Liver (tissue), 8 donors: ENCODE measurements at regions not wholly inside any gene's neighbourhood (a gene's known extent, or its start where the extent isn't known, plus 50 kb on each side); places are given as distances from the start of the nearest gene placed in this dataset.

Source experiments
- DNase-seq: peaks from one replicate; pipeline ENCODE4 v3.0.0-alpha.2; 2017; ENCODE audit warnings: low spot score
- H3K27ac ChIP-seq, 2 donors: one replicate each; pipeline ENCODE4 v1.7.0; 2013; ENCODE audit warnings: inconsistent platforms in 2 of 2, low read length in 2 of 2, control low read depth in 1 of 2, low read depth in 1 of 2, mild to moderate bottlenecking in 1 of 2
- H3K27me3 ChIP-seq, 4 donors: one replicate each; pipeline versions ENCODE4 v1.6.1 to v1.7.0; 2013; ENCODE audit warnings: low read length in 3 of 4, inconsistent platforms in 1 of 4, mild to moderate bottlenecking in 1 of 4, moderate library complexity in 1 of 4; ENCODE audit not compliant: control insufficient read depth in 4 of 4, insufficient read depth in 4 of 4
- H3K36me3 ChIP-seq, 4 donors: one replicate each; pipeline versions ENCODE4 v1.6.1 to v1.7.0; 2013; ENCODE audit warnings: low read length in 3 of 4, mild to moderate bottlenecking in 3 of 4, low read depth in 1 of 4, moderate library complexity in 1 of 4; ENCODE audit not compliant: control insufficient read depth in 4 of 4, insufficient read depth in 3 of 4
- H3K4me1 ChIP-seq, 4 donors: one replicate each; pipeline versions ENCODE4 v1.6.1 to v1.7.0; 2013; ENCODE audit warnings: low read length in 3 of 4, mild to moderate bottlenecking in 3 of 4, moderate library complexity in 1 of 4; ENCODE audit not compliant: control insufficient read depth in 4 of 4, insufficient read depth in 4 of 4
- H3K4me3 ChIP-seq, 3 donors: one replicate each; pipeline versions ENCODE4 v1.6.1 to v1.7.0; 2013; ENCODE audit warnings: low read length in 3 of 3, control low read depth in 1 of 3, low read depth in 1 of 3, mild to moderate bottlenecking in 1 of 3
- H3K9ac ChIP-seq, 2 donors: one replicate each; pipeline ENCODE4 v1.7.0; 2013; ENCODE audit warnings: low read length in 2 of 2, mild to moderate bottlenecking in 2 of 2, moderate library complexity in 2 of 2, control low read depth in 1 of 2, low read depth in 1 of 2
- H3K9me3 ChIP-seq, 4 donors: one replicate each; pipeline versions ENCODE4 v1.6.1 to v1.7.0; 2013; ENCODE audit warnings: low read length in 3 of 4; ENCODE audit not compliant: control insufficient read depth in 4 of 4
- ATF3 ChIP-seq: IDR thresholded peaks from 2 replicates; pipeline ENCODE4 v1.6.1; 2016; ENCODE audit warnings: antibody characterized with exemption
- CTCF ChIP-seq: fragments of 150-350 bp; IDR thresholded peaks from 2 replicates; pipeline ENCODE4 v1.5.1; 2017; ENCODE audit warnings: improper control_type of control experiment, low read depth, low read length; ENCODE audit not compliant: missing input control
- EGR1 ChIP-seq, 2 donors: IDR thresholded peaks; 2 replicates each; pipeline ENCODE4 v1.6.1; 2016 to 2018; ENCODE audit warnings: antibody characterized with exemption in 2 of 2, low read depth in 2 of 2
- FOXA1 ChIP-seq: IDR thresholded peaks from 2 replicates; pipeline ENCODE4 v1.6.1; 2016; ENCODE audit warnings: antibody characterized with exemption
- FOXA2 ChIP-seq: IDR thresholded peaks from 2 replicates; pipeline ENCODE4 v1.6.1; 2016; ENCODE audit warnings: antibody characterized with exemption
- GABPA ChIP-seq, 2 donors: IDR thresholded peaks in 1 of 2; conservative IDR thresholded peaks in 1 of 2; 2 replicates each; pipeline ENCODE4 v1.6.1; 2016; ENCODE audit warnings: antibody characterized with exemption in 2 of 2, mild to moderate bottlenecking in 1 of 2, moderate library complexity in 1 of 2
- HNF4A ChIP-seq, 2 donors: conservative IDR thresholded peaks; 2 replicates each; pipeline ENCODE4 v1.6.1; 2016; ENCODE audit warnings: antibody characterized with exemption in 2 of 2, mild to moderate bottlenecking in 2 of 2
- HNF4G ChIP-seq: IDR thresholded peaks from 2 replicates; pipeline ENCODE4 v1.6.1; 2016; ENCODE audit warnings: antibody characterized with exemption
- JUND ChIP-seq, 2 donors: IDR thresholded peaks; 2 replicates each; pipeline ENCODE4 v1.6.1; 2016; ENCODE audit warnings: antibody characterized with exemption in 2 of 2
- MAX ChIP-seq: IDR thresholded peaks from 2 replicates; pipeline ENCODE4 v1.6.1; 2016; ENCODE audit warnings: antibody characterized with exemption
- NR2F2 ChIP-seq: IDR thresholded peaks from 2 replicates; pipeline ENCODE4 v1.6.1; 2016; ENCODE audit warnings: antibody characterized with exemption
- RAD21 ChIP-seq, 2 donors: IDR thresholded peaks; 2 replicates each; pipeline ENCODE4 v1.6.1; 2016; ENCODE audit warnings: antibody characterized with exemption in 2 of 2, mild to moderate bottlenecking in 2 of 2
- REST ChIP-seq: IDR thresholded peaks from 2 replicates; pipeline ENCODE4 v1.6.1; 2016; ENCODE audit warnings: antibody characterized with exemption, mild to moderate bottlenecking
- RXRA ChIP-seq, 2 donors: IDR thresholded peaks; 2 replicates each; pipeline ENCODE4 v1.6.1; 2017 to 2018; ENCODE audit warnings: antibody characterized with exemption in 2 of 2, mild to moderate bottlenecking in 1 of 2
- SP1 ChIP-seq: IDR thresholded peaks from 2 replicates; pipeline ENCODE4 v1.6.1; 2018; ENCODE audit warnings: antibody characterized with exemption, mild to moderate bottlenecking
- TAF1 ChIP-seq: conservative IDR thresholded peaks from 2 replicates; pipeline ENCODE4 v1.6.1; 2016; ENCODE audit warnings: antibody characterized with exemption, mild to moderate bottlenecking
- YY1 ChIP-seq: IDR thresholded peaks from 2 replicates; pipeline ENCODE4 v1.6.1; 2016; ENCODE audit warnings: antibody characterized with exemption, mild to moderate bottlenecking
- ZBTB33 ChIP-seq: IDR thresholded peaks from 2 replicates; pipeline ENCODE4 v1.6.1; 2016; ENCODE audit warnings: antibody characterized with exemption
- WGBS: extraction: QIAGEN DNeasy Blood & Tissue Kit; methylation state at CpG from one replicate; pipeline ENCODE4 v1.1.7; 2013; 5-methylcytosine and 5-hydroxymethylcytosine counted together
- donor health status: healthy.
- donor health status: healthy.
- donor health status: healthy.
- donor health status: healthy.
- donor health status: healthy.

GRCh38 chr12:78674311-78675090 lies 190.1 kb upstream of the SYT1 start:
- Histone ChIP-seq H3K9me3 (no peaks in the 10 kb centered on the region), H3K27ac (no peak overlapping the region), H3K4me1 (no peaks in the 10 kb centered on the region), H3K27me3 (no peaks in the 10 kb centered on the region), H3K4me3 (no peak overlapping the region), H3K36me3 (no peaks in the 10 kb centered on the region), H3K9ac (no peak overlapping the region)
- TF ChIP-seq MAX = no peak
- no peak for TF ChIP-seq TAF1
- TF ChIP-seq EGR1 (IDR thresholded peaks at IDR 0.05; ENCODE audit: low read depth in 2 of 2) = no peak
- TF ChIP-seq REST = no peak
- TF ChIP-seq CTCF = no peak
- no peak for TF ChIP-seq HNF4A (conservative IDR thresholded peaks at IDR 0.05)
- no peak for TF ChIP-seq RAD21 (IDR thresholded peaks at IDR 0.05)
- no peak for TF ChIP-seq SP1
- no peak for TF ChIP-seq RXRA (IDR thresholded peaks at IDR 0.05)
- TF ChIP-seq GABPA (IDR thresholded peaks at IDR 0.05 in 1 of 2, conservative IDR thresholded peaks at IDR 0.05 in 1 of 2) = no peak
- no peak for TF ChIP-seq JUND (IDR thresholded peaks at IDR 0.05)
- TF ChIP-seq ZBTB33 = no peak
- no peak for TF ChIP-seq YY1
- TF ChIP-seq FOXA2 = no peak
- no peak for TF ChIP-seq ATF3
- no peak for TF ChIP-seq HNF4G
- no peak for TF ChIP-seq NR2F2
- TF ChIP-seq FOXA1 = no peak
- DNase-seq = no peak
- 71% methylated on average over 2 of the region's 2 CpGs for WGBS
